LNCaP clone FGC (cell line): ENCODE measurements at regions not wholly inside any gene's neighbourhood (a gene's known extent, or its start where the extent isn't known, plus 50 kb on each side); places are given as distances from the start of the nearest gene placed in this dataset.
"Not testable (repeated sequence)": the region's sequence is repeated elsewhere in the genome, so short reads cannot be mapped to it uniquely, and the experiment has no call there.

Experiments used
- DNase-seq: peaks from one replicate; pipeline ENCODE4 v3.0.0-alpha.2; 2011; ENCODE audit warnings: low read depth
- H3K4me3 ChIP-seq: 2 replicates; pipeline ENCODE4 v1.5.1; 2011; ENCODE audit warnings: mild to moderate bottlenecking, low read depth, low read length, control low read depth
- CTCF ChIP-seq: IDR thresholded peaks from 2 replicates; pipeline ENCODE4 v1.5.1; 2012; ENCODE audit warnings: mild to moderate bottlenecking; ENCODE audit not compliant: control insufficient read depth, insufficient read depth; ENCODE audit errors: extremely low read depth

- DNase-seq = no peak
- H3K4me3 ChIP-seq = no peak overlapping the region
- no peak for TF ChIP-seq CTCF
These were observed 183.9 kb upstream of the CSNK1A1L start for GRCh38 chr13:37289212-37289935.

- DNase-seq = no peak
- TF ChIP-seq CTCF = no peak
- H3K4me3 ChIP-seq = no peak overlapping the region
These were observed 182.7 kb upstream of the CSNK1A1L start for GRCh38 chr13:37288057-37288720.

- not testable (repeated sequence) for DNase-seq, H3K4me3 ChIP-seq
These were observed 174.8 kb upstream of the CSNK1A1L start for GRCh38 chr13:37280231-37280630.

- TF ChIP-seq CTCF = no peak
- no peak overlapping the region for H3K4me3 ChIP-seq
- DNase-seq = no peak
These were observed 172.1 kb upstream of the CSNK1A1L start for GRCh38 chr13:37277435-37278144.

GRCh38 chr13:37277007-37277406 is 171.5 kb upstream of the CSNK1A1L start:
- no peak overlapping the region for H3K4me3 ChIP-seq
- TF ChIP-seq CTCF = no peak

GRCh38 chr13:37274569-37275497 is 169.4 kb upstream of the CSNK1A1L start:
- no peak for DNase-seq
- no peak overlapping the region for H3K4me3 ChIP-seq

More at GRCh38 chr13:37277007-37277406, 171.5 kb upstream of the CSNK1A1L start:
- DNase-seq = no peak

More at GRCh38 chr13:37274569-37275497, 169.4 kb upstream of the CSNK1A1L start:
- TF ChIP-seq CTCF = no peak
